ENCODE measurements at regions not wholly inside any gene's neighbourhood (a gene's known extent, or its start where the extent isn't known, plus 50 kb on each side); places are given as distances from the start of the nearest gene placed in this dataset.

- Histone ChIP-seq H3K36me3 (ENCODE audit: control insufficient read depth, insufficient read depth, low read length) (no peaks in the 10 kb centered on the region), H3K27me3 (ENCODE audit: control insufficient read depth, insufficient read depth, low read length) (no peaks in the 10 kb centered on the region), H3K4me3 (ENCODE audit: low read depth, low read length) (no peak overlapping the region)
- TF ChIP-seq CTCF (IDR thresholded peaks at IDR 0.05; ENCODE audit: insufficient read depth, low read length, poor library complexity, severe bottlenecking) = no peak
- DNase-seq (ENCODE audit: low read depth) = no peak
Observed at GRCh38 chr2:18401471-18401870, 159.0 kb downstream of the RDH14 start.

GRCh38 chr2:18399601-18400000, 160.9 kb downstream of the RDH14 start:
- DNase-seq (ENCODE audit: low read depth) = peak; percentile 26

GRCh38 chr2:18398833-18399232, 161.6 kb downstream of the RDH14 start:
- Histone ChIP-seq H3K36me3 (ENCODE audit: control insufficient read depth, insufficient read depth, low read length) (no peaks in the 10 kb centered on the region), H3K27me3 (ENCODE audit: control insufficient read depth, insufficient read depth, low read length) (no peaks in the 10 kb centered on the region), H3K4me3 (ENCODE audit: low read depth, low read length) (no peak overlapping the region)
- no peak for TF ChIP-seq CTCF (IDR thresholded peaks at IDR 0.05; ENCODE audit: insufficient read depth, low read length, poor library complexity, severe bottlenecking)
- no peak for DNase-seq (ENCODE audit: low read depth)

More at GRCh38 chr2:18399601-18400000, 160.9 kb downstream of the RDH14 start:
- Histone ChIP-seq H3K4me3 (ENCODE audit: low read depth, low read length) (no peak overlapping the region), H3K27me3 (ENCODE audit: control insufficient read depth, insufficient read depth, low read length) (no peaks in the 10 kb centered on the region), H3K36me3 (ENCODE audit: control insufficient read depth, insufficient read depth, low read length) (no peaks in the 10 kb centered on the region)
- no peak for TF ChIP-seq CTCF (IDR thresholded peaks at IDR 0.05; ENCODE audit: insufficient read depth, low read length, poor library complexity, severe bottlenecking)

GRCh38 chr2:18396329-18397010, 164.0 kb downstream of the RDH14 start:
- Histone ChIP-seq H3K36me3 (ENCODE audit: control insufficient read depth, insufficient read depth, low read length) (no peaks in the 10 kb centered on the region), H3K27me3 (ENCODE audit: control insufficient read depth, insufficient read depth, low read length) (no peaks in the 10 kb centered on the region), H3K4me3 (ENCODE audit: low read depth, low read length) (no peak overlapping the region)
- no peak for DNase-seq (ENCODE audit: low read depth)
- TF ChIP-seq CTCF (IDR thresholded peaks at IDR 0.05; ENCODE audit: insufficient read depth, low read length, poor library complexity, severe bottlenecking) = no peak

- no peak overlapping the region for H3K4me3 ChIP-seq (ENCODE audit: low read depth, low read length)
- H3K36me3 ChIP-seq (ENCODE audit: control insufficient read depth, insufficient read depth, low read length) = no peaks in the 10 kb centered on the region
- no peaks in the 10 kb centered on the region for H3K27me3 ChIP-seq (ENCODE audit: control insufficient read depth, insufficient read depth, low read length)
- DNase-seq (ENCODE audit: low read depth) = no peak
- no peak for TF ChIP-seq CTCF (IDR thresholded peaks at IDR 0.05; ENCODE audit: insufficient read depth, low read length, poor library complexity, severe bottlenecking)
Observed at GRCh38 chr2:18395555-18395954, 164.9 kb downstream of the RDH14 start.
